Hematopoietic multipotent progenitor cell treated with erythropoietin and hydrocortisone succinate and interleukin-3 and kit ligand, for 15 days (in vitro differentiated cells): ENCODE measurements at regions not wholly inside any gene's neighbourhood (a gene's known extent, or its start where the extent isn't known, plus 50 kb on each side); places are given as distances from the start of the nearest gene placed in this dataset.
A peak's percentile ranks its signal among the peaks of the same experiment; 100 is the strongest.

Experiments used
- DNase-seq: peaks from one replicate; pipeline ENCODE4 v3.0.0-alpha.2; 2015; ENCODE audit warnings: low spot score

DNA sequence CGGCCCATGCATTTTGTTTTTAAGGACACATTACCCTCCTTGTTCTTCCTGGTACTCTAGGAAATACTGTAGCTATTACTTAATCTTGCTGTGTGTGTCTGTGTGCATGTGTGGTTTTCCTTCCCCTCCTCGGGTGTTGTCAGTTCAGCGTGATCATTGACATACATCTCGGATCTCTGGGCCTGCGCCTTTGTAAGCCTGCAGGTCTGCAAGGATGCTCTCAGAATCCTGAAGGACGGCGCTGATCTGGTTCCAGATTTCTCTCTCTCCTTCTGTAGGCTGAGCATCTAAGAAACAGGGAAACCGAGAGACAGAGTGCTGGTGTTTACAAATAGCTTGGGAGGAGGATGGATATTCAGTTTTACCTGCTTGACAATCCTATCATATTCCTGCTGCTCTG lies 100.2 kb downstream of the CYRIA start:
- no peak for DNase-seq

GRCh38 chr2:16561676-16562075 lies 104.0 kb downstream of the CYRIA start:
- DNase-seq, result no peak

- DNase-seq, result no peak
Observed at GRCh38 chr2:16561251-16561650, 104.4 kb downstream of the CYRIA start.

GRCh38 chr2:16559278-16560067 lies 106.2 kb downstream of the CYRIA start:
- DNase-seq, result no peak

DNA sequence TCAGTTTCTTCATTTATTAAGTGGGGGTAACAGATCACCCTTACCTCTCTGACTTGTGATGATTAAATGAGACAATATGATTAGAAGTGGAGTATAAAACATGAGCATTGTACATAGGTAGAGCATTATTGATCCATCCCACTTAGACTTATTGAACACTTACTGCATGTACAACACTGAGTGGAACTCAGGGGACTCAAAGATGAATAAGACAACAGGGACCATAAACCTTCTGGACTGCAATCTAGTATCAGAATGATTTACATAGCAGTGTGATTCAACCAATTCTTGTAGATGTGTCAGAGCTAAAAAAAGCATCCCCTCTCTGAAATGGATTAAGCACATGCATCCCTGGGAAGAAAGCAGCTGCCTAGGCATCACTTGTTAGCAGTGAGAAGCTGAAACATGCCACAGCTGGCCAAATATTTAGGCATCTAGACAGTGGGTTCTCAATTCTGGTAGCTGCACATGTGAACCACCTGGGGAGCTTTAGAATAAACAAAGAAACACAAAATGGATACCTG lies 111.5 kb downstream of the CYRIA start:
- no peak for DNase-seq

DNA sequence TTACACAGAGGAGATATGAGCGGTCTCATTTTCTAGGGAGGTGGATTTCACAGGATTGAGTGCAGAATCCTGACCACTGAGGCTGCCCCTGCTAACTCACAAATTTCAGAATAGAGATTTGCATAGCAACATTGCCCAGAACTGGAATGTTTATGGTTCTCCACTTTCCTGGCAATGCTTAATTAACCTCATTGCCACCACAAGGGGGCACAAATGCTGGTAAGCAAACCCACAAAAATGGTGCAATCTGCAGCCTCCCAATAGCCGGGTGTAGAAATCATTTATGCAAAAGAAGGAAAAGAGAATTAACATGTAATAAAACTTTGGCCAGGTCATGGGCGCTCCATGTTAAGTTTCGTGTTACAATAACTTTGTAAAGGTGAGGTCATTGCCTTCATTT lies 112.4 kb downstream of the CYRIA start:
- DNase-seq, result no peak

GRCh38 chr2:16552202-16552601 lies 113.4 kb downstream of the CYRIA start:
- no peak for DNase-seq

DNA sequence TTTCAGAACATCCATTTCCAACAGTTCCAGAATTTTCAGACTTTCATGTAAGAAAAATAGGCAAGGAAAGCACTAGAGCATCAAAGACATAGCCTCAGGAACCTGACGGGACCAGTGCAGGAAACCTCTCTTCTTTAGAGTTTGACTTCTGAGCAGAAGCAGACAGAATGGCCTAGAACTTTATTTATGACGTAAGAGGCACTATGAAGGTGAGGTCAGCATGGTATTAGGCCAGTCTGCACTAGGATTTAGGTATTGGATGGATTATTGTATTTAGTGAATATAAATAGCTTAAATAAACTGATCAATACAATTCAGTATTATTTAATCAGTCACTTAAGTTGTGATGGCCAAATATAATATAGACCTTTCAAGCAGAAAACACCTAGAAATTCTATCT lies 117.6 kb downstream of the CYRIA start:
- no peak for DNase-seq

DNA sequence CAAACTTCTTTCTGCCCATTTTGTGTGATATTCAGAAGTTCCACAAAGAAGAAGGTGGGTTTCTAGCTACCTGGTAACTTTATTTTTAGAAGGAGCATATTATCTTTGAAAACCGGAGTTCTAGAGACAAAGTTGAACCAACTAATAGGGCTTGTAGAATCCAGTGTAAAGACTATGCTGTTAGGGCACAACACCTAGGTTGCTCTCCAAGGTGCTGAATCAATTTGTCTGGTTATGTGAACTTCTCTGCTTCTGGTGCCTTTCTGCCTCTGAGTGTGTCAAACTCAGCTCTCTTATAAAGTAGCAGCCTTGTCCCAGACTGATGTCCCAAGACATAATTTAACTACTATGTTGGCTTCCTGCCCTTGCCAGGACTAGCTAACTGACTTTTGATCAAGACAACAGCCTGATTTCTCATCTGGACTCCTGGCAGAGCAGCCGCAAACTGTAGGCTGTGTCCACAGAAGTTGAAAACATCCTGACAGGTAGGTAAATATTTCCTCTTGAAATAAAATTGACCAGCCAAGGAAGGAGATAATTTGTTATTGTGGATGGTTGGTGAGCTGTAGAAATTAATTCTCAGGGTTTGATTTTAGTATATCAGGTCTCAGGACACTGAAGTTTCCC lies 119.4 kb downstream of the CYRIA start:
- no peak for DNase-seq

GRCh38 chr2:16538707-16539106 lies 126.9 kb downstream of the CYRIA start:
- DNase-seq, result no peak

GRCh38 chr2:16537347-16537746 lies 128.3 kb downstream of the CYRIA start:
- DNase-seq, result no peak

DNA sequence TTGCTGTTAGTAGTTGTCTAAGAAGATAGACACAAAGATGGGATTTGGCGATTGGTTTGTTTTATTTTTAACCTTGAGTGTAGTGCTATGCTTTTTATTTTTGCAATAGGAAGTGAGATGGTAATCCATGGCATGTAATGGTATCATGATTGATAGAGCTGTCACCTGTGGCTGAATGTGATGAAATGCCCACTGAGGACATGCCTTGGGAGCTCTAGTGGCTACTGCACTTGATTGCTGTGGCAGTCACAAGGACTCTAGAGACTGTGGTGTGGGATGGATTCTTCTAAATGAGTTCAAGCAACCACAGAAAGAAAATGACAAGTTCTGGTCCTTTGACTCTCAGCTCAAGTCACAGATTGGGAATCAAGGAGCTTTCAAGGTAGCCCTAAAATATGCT lies 139.4 kb downstream of the CYRIA start:
- DNase-seq, result no peak

DNA sequence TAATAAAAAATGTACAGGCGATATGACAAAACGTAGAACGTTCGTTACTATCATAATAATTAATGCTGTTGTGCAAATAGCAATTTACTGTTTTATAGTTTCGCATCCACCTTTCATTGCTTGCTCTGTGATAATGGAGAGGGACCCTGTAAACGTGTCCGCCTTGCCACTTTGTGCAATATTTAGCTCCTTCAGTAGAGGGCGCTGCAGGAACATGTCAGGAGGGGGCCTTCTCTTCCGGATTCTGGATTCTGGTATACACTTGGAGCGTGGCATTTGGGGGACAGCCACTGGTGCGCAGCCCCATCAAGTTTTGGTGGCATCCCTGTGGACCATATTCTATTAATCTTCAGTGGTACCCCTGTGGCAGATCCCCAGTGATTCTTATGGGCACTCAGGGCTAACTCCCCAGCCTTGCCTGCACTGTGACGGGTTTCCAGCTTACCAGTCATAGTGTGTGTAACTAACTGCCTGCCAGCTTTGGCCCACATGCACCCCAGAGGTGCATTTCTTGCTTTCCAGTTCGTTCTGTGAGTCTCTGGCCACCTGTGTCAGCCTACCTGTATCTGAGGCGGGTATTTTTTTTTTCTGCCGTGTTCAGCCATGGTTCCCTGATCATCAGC lies 140.3 kb downstream of the CYRIA start:
- DNase-seq, result peak; percentile 25

- DNase-seq, result no peak
Observed at GRCh38 chr2:16523711-16524110, 141.9 kb downstream of the CYRIA start.

- DNase-seq, result no peak
Observed at GRCh38 chr2:16522031-16522831, 143.4 kb downstream of the CYRIA start.

GRCh38 chr2:16520891-16521290 lies 144.7 kb downstream of the CYRIA start:
- DNase-seq, result no peak

DNA sequence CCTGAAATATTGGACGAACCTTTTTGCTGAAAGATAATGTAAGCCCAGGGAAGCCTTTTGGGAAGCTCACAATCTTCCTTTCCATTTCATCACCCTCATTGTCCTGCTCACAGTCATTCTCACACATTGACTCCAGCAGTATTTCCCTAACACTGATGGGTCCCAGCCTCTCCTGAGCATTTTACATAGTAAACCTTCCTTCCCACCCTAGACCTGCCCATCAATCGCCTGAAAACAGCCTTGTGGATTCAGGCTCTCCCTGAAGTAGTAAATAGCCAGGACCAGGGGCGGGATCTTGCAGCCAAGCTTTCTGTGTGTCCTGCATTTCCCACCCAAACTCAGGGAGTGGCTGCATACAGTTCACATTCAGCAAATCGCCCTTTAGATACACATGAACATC lies 149.9 kb downstream of the CYRIA start:
- DNase-seq, result no peak

- DNase-seq, result no peak
Observed at GRCh38 chr2:16513626-16514025, 152.0 kb downstream of the CYRIA start.

- no peak for DNase-seq
Observed at GRCh38 chr2:16511041-16511440, 154.6 kb downstream of the CYRIA start.

GRCh38 chr2:16509042-16509441 lies 156.6 kb downstream of the CYRIA start:
- DNase-seq, result no peak

DNA sequence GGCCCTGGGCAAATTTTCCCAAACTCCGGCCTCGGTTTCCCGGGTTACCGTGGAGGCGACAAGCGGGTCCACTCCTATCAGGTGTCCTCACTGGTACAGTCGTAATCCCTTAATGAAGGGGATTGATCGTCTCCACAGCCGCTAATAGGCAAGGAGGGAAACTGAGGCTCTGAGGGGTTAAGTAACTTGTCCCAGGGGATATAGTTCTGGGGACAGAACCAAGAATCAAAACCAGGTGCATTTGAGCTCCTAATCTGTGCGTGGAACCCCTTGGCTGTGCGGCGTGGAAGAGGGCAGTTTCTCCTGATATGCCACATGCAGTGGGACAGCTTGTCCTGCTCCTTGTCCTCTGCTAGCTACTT lies 157.2 kb downstream of the CYRIA start:
- no peak for DNase-seq
